ENCODE measurements at regions not wholly inside any gene's neighbourhood (a gene's known extent, or its start where the extent isn't known, plus 50 kb on each side); places are given as distances from the start of the nearest gene placed in this dataset.
"Not testable (repeated sequence)": the region's sequence is repeated elsewhere in the genome, so short reads cannot be mapped to it uniquely, and the experiment has no call there.

DNA sequence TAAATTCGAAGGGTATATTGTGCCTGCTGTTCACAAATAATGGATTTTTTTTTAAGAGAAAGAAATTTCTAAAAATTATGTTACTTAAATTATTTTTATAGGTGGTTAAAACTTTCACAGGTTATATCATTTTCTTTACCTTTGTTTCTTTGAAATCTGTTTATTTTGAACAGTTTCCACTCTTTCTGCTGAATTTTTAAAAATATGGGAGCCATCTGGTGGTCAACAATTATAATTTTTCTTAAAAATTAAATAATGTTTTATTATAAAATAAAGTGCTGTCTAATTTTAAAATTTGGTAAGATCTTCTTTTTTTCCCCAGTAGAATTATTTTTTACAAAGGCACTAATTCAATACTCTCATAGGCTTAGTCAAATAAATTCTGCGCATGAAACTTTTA lies 263.9 kb downstream of the ETV1 start:
- H2AK5ac ChIP-seq (ENCODE audit: low read depth, low read length): no peak overlapping the region
- no peaks in the 10 kb centered on the region for H3K36me3 ChIP-seq (replicated peaks in 1 of 2; ENCODE audit: control insufficient read depth in 2 of 2, insufficient read depth in 2 of 2, low read length in 2 of 2)
- no peak overlapping the region for H2BK12ac ChIP-seq (ENCODE audit: low read length)
- H3K4me3 ChIP-seq (ENCODE audit: low read length in 2 of 2): no peak overlapping the region
- H2BK5ac ChIP-seq (ENCODE audit: low read length): no peak overlapping the region
- no peak overlapping the region for H3K23ac ChIP-seq (ENCODE audit: low read depth, low read length, poor library complexity)
- H3K9ac ChIP-seq (ENCODE audit: low read depth, low read length, poor library complexity): no peak overlapping the region
- no peak for DNase-seq (ENCODE audit: low spot score)
- no peak overlapping the region for H3K4me2 ChIP-seq (ENCODE audit: insufficient read depth, low read length, poor library complexity, severe bottlenecking)
- no peak overlapping the region for H2BK15ac ChIP-seq (ENCODE audit: low read length)
- H3K27me3 ChIP-seq (ENCODE audit: control insufficient read depth in 3 of 3, insufficient read depth in 3 of 3, low read depth in 1 of 3, low read length in 3 of 3): no peaks in the 10 kb centered on the region
- no peak overlapping the region for H2BK120ac ChIP-seq (ENCODE audit: low read depth, low read length)
- no peaks in the 10 kb centered on the region for H3K9me3 ChIP-seq (replicated peaks in 1 of 2; ENCODE audit: control insufficient read depth in 2 of 2, insufficient read depth in 1 of 2, low read depth in 1 of 2, low read length in 2 of 2)
- WGBS, 2 donors (ENCODE audit: extremely low coverage in 2 of 2, insufficient read length in 2 of 2, insufficient replicate concordance in 1 of 2): no CpG with 5 or more reads among the region's 2 CpGs
- no peak overlapping the region for H4K91ac ChIP-seq (ENCODE audit: low read depth, low read length, poor library complexity)
- no peak overlapping the region for H2AFZ ChIP-seq (ENCODE audit: low read length)
- H4K8ac ChIP-seq (ENCODE audit: low read depth, low read length): no peak overlapping the region
- no peak overlapping the region for H3K18ac ChIP-seq (ENCODE audit: low read length)
- no peaks in the 10 kb centered on the region for H3K4me1 ChIP-seq (ENCODE audit: control insufficient read depth in 2 of 2, insufficient read depth in 1 of 2, low read depth in 1 of 2, low read length in 2 of 2)
- H3K79me1 ChIP-seq (ENCODE audit: low read depth, low read length): no peaks in the 10 kb centered on the region
- H3K27ac ChIP-seq (replicated peaks; ENCODE audit: low read length): no peak overlapping the region
- H3K4ac ChIP-seq (ENCODE audit: low read length): no peak overlapping the region
- H3K14ac ChIP-seq (ENCODE audit: low read length): no peak overlapping the region

DNA sequence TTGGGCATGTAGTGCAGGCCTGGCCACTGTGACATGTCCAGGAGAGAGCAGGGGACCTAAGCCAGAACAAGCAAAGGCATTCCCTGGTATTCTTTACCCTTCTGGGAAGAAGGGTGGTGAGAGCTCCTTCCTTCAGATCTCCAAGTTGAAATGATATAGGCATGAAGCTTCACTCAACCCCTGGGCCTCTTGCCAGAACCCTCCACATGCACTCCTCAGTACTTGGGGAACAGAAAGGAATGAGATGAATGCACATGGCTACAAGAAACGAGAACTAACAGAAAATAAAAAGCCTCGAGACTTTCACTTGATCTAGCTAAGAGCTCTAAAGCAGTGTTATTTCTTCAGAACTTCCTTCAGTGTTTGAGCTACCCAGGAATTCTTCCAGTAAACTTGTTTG lies 262.2 kb downstream of the ETV1 start:
- Histone ChIP-seq H2BK12ac (ENCODE audit: low read length) (no peak overlapping the region), H3K9me3 (replicated peaks in 1 of 2; ENCODE audit: control insufficient read depth in 2 of 2, insufficient read depth in 1 of 2, low read depth in 1 of 2, low read length in 2 of 2) (no peaks in the 10 kb centered on the region), H3K4me2 (ENCODE audit: insufficient read depth, low read length, poor library complexity, severe bottlenecking) (no peak overlapping the region), H3K36me3 (replicated peaks in 1 of 2; ENCODE audit: control insufficient read depth in 2 of 2, insufficient read depth in 2 of 2, low read length in 2 of 2) (no peaks in the 10 kb centered on the region), H3K4me1 (ENCODE audit: control insufficient read depth in 2 of 2, insufficient read depth in 1 of 2, low read depth in 1 of 2, low read length in 2 of 2) (no peaks in the 10 kb centered on the region), H2AFZ (ENCODE audit: low read length) (peak overlapping the region; percentile 3), H2AK5ac (ENCODE audit: low read depth, low read length) (no peak overlapping the region), H3K9ac (ENCODE audit: low read depth, low read length, poor library complexity) (no peak overlapping the region), H3K4me3 (ENCODE audit: low read length in 2 of 2) (no peak overlapping the region), H3K18ac (ENCODE audit: low read length) (no peak overlapping the region), H2BK120ac (ENCODE audit: low read depth, low read length) (no peak overlapping the region), H3K27ac (replicated peaks; ENCODE audit: low read length) (no peak overlapping the region), H2BK5ac (ENCODE audit: low read length) (no peak overlapping the region), H3K23ac (ENCODE audit: low read depth, low read length, poor library complexity) (no peak overlapping the region), H3K14ac (ENCODE audit: low read length) (no peak overlapping the region), H4K8ac (ENCODE audit: low read depth, low read length) (no peak overlapping the region), H3K27me3 (ENCODE audit: control insufficient read depth in 3 of 3, insufficient read depth in 3 of 3, low read depth in 1 of 3, low read length in 3 of 3) (no peaks in the 10 kb centered on the region), H3K79me1 (ENCODE audit: low read depth, low read length) (no peaks in the 10 kb centered on the region), H4K91ac (ENCODE audit: low read depth, low read length, poor library complexity) (no peak overlapping the region), H3K4ac (ENCODE audit: low read length) (no peak overlapping the region), H2BK15ac (ENCODE audit: low read length) (no peak overlapping the region)
- DNase-seq (ENCODE audit: low spot score): no peak
- WGBS, 2 donors (ENCODE audit: extremely low coverage in 2 of 2, insufficient read length in 2 of 2, insufficient replicate concordance in 1 of 2): no CpG with 5 or more reads among the region's 2 CpGs

DNA sequence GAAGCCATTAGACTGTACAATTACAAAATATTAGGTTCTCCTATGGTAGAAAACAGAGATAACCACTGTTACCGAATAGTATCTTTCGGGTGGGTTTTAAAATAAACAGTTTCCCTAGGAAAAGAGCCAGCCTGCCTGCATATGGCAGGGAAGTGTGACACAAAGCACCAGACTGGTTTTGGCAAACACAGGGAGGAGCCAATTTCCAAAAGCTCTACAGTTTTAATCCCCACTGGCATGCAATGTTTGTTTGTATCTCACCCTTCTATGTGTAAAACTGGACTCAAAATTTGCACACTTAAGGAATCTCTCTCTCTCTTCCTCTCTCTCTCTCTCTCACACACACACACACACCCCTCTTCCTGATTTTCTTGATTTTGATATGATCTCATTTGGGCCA lies 261.7 kb downstream of the ETV1 start:
- Histone ChIP-seq H3K4me1 (ENCODE audit: control insufficient read depth in 2 of 2, insufficient read depth in 1 of 2, low read depth in 1 of 2, low read length in 2 of 2) (no peaks in the 10 kb centered on the region), H3K36me3 (replicated peaks in 1 of 2; ENCODE audit: control insufficient read depth in 2 of 2, insufficient read depth in 2 of 2, low read length in 2 of 2) (no peaks in the 10 kb centered on the region)
- WGBS, 2 donors (ENCODE audit: extremely low coverage in 2 of 2, insufficient read length in 2 of 2, insufficient replicate concordance in 1 of 2): no CpG with 5 or more reads among the region's 2 CpGs

DNA sequence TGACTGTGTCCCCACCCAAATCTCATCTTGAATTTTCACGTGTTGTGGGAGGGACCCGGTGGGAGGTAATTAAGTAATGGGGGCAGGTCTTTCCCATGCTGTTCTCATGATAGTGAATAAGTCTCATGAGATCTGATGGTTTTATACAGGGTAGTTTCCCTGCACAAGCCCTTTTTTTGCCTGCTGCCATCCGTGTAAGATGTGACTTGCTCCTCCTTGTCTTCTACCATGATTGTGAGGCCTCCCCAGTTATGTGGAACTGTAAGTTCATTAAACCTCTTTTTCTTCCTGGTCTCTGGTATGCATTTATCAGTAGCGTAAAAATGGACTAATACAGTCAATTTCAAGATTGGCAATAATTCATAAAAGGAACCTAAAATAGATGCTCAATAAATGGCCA lies 261.0 kb downstream of the ETV1 start:
- H3K4ac ChIP-seq (ENCODE audit: low read length); H3K36me3 ChIP-seq (replicated peaks in 1 of 2; ENCODE audit: control insufficient read depth in 2 of 2, insufficient read depth in 2 of 2, low read length in 2 of 2); H3K4me2 ChIP-seq (ENCODE audit: insufficient read depth, low read length, poor library complexity, severe bottlenecking); H3K79me1 ChIP-seq (ENCODE audit: low read depth, low read length); H2BK15ac ChIP-seq (ENCODE audit: low read length); H2AK5ac ChIP-seq (ENCODE audit: low read depth, low read length); H3K18ac ChIP-seq (ENCODE audit: low read length); H3K4me1 ChIP-seq (ENCODE audit: control insufficient read depth in 2 of 2, insufficient read depth in 1 of 2, low read depth in 1 of 2, low read length in 2 of 2); H3K14ac ChIP-seq (ENCODE audit: low read length); H3K27ac ChIP-seq (replicated peaks; ENCODE audit: low read length); H3K27me3 ChIP-seq (ENCODE audit: control insufficient read depth in 3 of 3, insufficient read depth in 3 of 3, low read depth in 1 of 3, low read length in 3 of 3); H4K8ac ChIP-seq (ENCODE audit: low read depth, low read length); H4K91ac ChIP-seq (ENCODE audit: low read depth, low read length, poor library complexity); H3K4me3 ChIP-seq (ENCODE audit: low read length in 2 of 2); H2BK120ac ChIP-seq (ENCODE audit: low read depth, low read length); H2BK12ac ChIP-seq (ENCODE audit: low read length); DNase-seq (ENCODE audit: low spot score); H2AFZ ChIP-seq (ENCODE audit: low read length); H3K23ac ChIP-seq (ENCODE audit: low read depth, low read length, poor library complexity); H2BK5ac ChIP-seq (ENCODE audit: low read length); H3K9ac ChIP-seq (ENCODE audit: low read depth, low read length, poor library complexity); H3K9me3 ChIP-seq (replicated peaks in 1 of 2; ENCODE audit: control insufficient read depth in 2 of 2, insufficient read depth in 1 of 2, low read depth in 1 of 2, low read length in 2 of 2): not testable (repeated sequence)
- no CpG with 5 or more reads among the region's 4 CpGs for WGBS, 2 donors (ENCODE audit: extremely low coverage in 2 of 2, insufficient read length in 2 of 2, insufficient replicate concordance in 1 of 2)

More for the DNA sequence above, 261.7 kb downstream of the ETV1 start:
- Histone ChIP-seq H3K27ac (replicated peaks; ENCODE audit: low read length) (no peak overlapping the region), H2BK15ac (ENCODE audit: low read length) (no peak overlapping the region), H3K27me3 (ENCODE audit: control insufficient read depth in 3 of 3, insufficient read depth in 3 of 3, low read depth in 1 of 3, low read length in 3 of 3) (no peaks in the 10 kb centered on the region), H3K14ac (ENCODE audit: low read length) (no peak overlapping the region), H3K9me3 (replicated peaks in 1 of 2; ENCODE audit: control insufficient read depth in 2 of 2, insufficient read depth in 1 of 2, low read depth in 1 of 2, low read length in 2 of 2) (no peaks in the 10 kb centered on the region), H2AK5ac (ENCODE audit: low read depth, low read length) (no peak overlapping the region), H2BK5ac (ENCODE audit: low read length) (no peak overlapping the region), H3K79me1 (ENCODE audit: low read depth, low read length) (no peaks in the 10 kb centered on the region), H3K23ac (ENCODE audit: low read depth, low read length, poor library complexity) (no peak overlapping the region), H2BK12ac (ENCODE audit: low read length) (no peak overlapping the region), H3K4ac (ENCODE audit: low read length) (no peak overlapping the region), H2BK120ac (ENCODE audit: low read depth, low read length) (no peak overlapping the region), H4K91ac (ENCODE audit: low read depth, low read length, poor library complexity) (no peak overlapping the region), H3K4me3 (ENCODE audit: low read length in 2 of 2) (no peak overlapping the region), H3K18ac (ENCODE audit: low read length) (no peak overlapping the region), H3K4me2 (ENCODE audit: insufficient read depth, low read length, poor library complexity, severe bottlenecking) (no peak overlapping the region), H3K9ac (ENCODE audit: low read depth, low read length, poor library complexity) (no peak overlapping the region), H2AFZ (ENCODE audit: low read length) (peak overlapping the region; percentile 3), H4K8ac (ENCODE audit: low read depth, low read length) (no peak overlapping the region)
- DNase-seq (ENCODE audit: low spot score): no peak

All from neuronal stem cell (in vitro differentiated cells).